GM12872 (cell line): ENCODE measurements at regions not wholly inside any gene's neighbourhood (a gene's known extent, or its start where the extent isn't known, plus 50 kb on each side); places are given as distances from the start of the nearest gene placed in this dataset.

Experiments used
- CTCF ChIP-seq: IDR thresholded peaks from 3 replicates; pipeline ENCODE4 v1.5.1; 2011; ENCODE audit warnings: low read depth, mild to moderate bottlenecking, low read length, moderate library complexity; ENCODE audit not compliant: insufficient read depth

GRCh38 chr7:47095946-47096345, 486.0 kb downstream of the TNS3 start:
- no peak for TF ChIP-seq CTCF

- no peak for TF ChIP-seq CTCF
Observed at GRCh38 chr7:47094462-47094861, 487.4 kb downstream of the TNS3 start.

- no peak for TF ChIP-seq CTCF
Observed at GRCh38 chr7:47093320-47094234, 488.3 kb downstream of the TNS3 start.

- TF ChIP-seq CTCF, result no peak
Observed at GRCh38 chr7:47092336-47092735, 489.6 kb downstream of the TNS3 start.

GRCh38 chr7:47091141-47091540, 490.8 kb downstream of the TNS3 start:
- TF ChIP-seq CTCF, result no peak

- no peak for TF ChIP-seq CTCF
Observed at GRCh38 chr7:47089461-47089860, 492.4 kb downstream of the TNS3 start.

GRCh38 chr7:47089068-47089417, 492.9 kb downstream of the TNS3 start:
- TF ChIP-seq CTCF, result no peak
